Ishikawa (cell line): ENCODE measurements at regions not wholly inside any gene's neighbourhood (a gene's known extent, or its start where the extent isn't known, plus 50 kb on each side); places are given as distances from the start of the nearest gene placed in this dataset.

Experiments
- NFIC ChIP-seq: IDR thresholded peaks from 2 replicates; pipeline ENCODE4 v1.6.1; 2012
- TCF12 ChIP-seq: IDR thresholded peaks from 2 replicates; pipeline ENCODE4 v1.6.1; 2012; ENCODE audit warnings: low read depth

- TF ChIP-seq NFIC (no peak), TCF12 (no peak)
These were observed 485.0 kb upstream of the MGMT start for GRCh38 chr10:128981881-128982615.
